ENCODE measurements at regions not wholly inside any gene's neighbourhood (a gene's known extent, or its start where the extent isn't known, plus 50 kb on each side); places are given as distances from the start of the nearest gene placed in this dataset.
"Not testable (repeated sequence)": the region's sequence is repeated elsewhere in the genome, so short reads cannot be mapped to it uniquely, and the experiment has no call there.

GRCh38 chr13:78060966-78061365 lies 142.3 kb upstream of the EDNRB start:
- Mint-ChIP-seq H3K4me1 (no peaks in the 10 kb centered on the region), H3K27me3 (ENCODE audit: low read depth) (no peaks in the 10 kb centered on the region), H3K9me3 (peaks cover 17% of the 10 kb centered on the region), H3K27ac (no peak overlapping the region), H3K36me3 (ENCODE audit: low read depth) (no peaks in the 10 kb centered on the region), H3K4me3 (no peak overlapping the region)
- TF ChIP-seq, protein P1, sequence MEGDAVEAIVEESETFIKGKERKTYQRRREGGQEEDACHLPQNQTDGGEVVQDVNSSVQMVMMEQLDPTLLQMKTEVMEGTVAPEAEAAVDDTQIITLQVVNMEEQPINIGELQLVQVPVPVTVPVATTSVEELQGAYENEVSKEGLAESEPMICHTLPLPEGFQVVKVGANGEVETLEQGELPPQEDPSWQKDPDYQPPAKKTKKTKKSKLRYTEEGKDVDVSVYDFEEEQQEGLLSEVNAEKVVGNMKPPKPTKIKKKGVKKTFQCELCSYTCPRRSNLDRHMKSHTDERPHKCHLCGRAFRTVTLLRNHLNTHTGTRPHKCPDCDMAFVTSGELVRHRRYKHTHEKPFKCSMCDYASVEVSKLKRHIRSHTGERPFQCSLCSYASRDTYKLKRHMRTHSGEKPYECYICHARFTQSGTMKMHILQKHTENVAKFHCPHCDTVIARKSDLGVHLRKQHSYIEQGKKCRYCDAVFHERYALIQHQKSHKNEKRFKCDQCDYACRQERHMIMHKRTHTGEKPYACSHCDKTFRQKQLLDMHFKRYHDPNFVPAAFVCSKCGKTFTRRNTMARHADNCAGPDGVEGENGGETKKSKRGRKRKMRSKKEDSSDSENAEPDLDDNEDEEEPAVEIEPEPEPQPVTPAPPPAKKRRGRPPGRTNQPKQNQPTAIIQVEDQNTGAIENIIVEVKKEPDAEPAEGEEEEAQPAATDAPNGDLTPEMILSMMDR (IDR thresholded peaks at IDR 0.05; ENCODE audit: unreplicated experiment in 3 of 3) = no peak

- H3K4me3 Mint-ChIP-seq; H3K27ac Mint-ChIP-seq; H3K27me3 Mint-ChIP-seq (ENCODE audit: low read depth); H3K36me3 Mint-ChIP-seq (ENCODE audit: low read depth); H3K4me1 Mint-ChIP-seq: not testable (repeated sequence)
- H3K9me3 Mint-ChIP-seq = peaks cover 18% of the 10 kb centered on the region
Measured at GRCh38 chr13:78056865-78057264, 138.2 kb upstream of the EDNRB start.

GRCh38 chr13:78054157-78054556 lies 135.5 kb upstream of the EDNRB start:
- peak overlapping the region in 1 of 3 experiments; percentile 22 for H3K27ac Mint-ChIP-seq
- H3K4me1 Mint-ChIP-seq = peaks cover 9% of the 10 kb centered on the region
- no peaks in the 10 kb centered on the region for H3K27me3 Mint-ChIP-seq (ENCODE audit: low read depth)
- H3K36me3 Mint-ChIP-seq (ENCODE audit: low read depth) = no peaks in the 10 kb centered on the region
- H3K4me3 Mint-ChIP-seq = no peak overlapping the region
- TF ChIP-seq, protein P1 (IDR thresholded peaks at IDR 0.05; ENCODE audit: unreplicated experiment in 3 of 3) = no peak
- peaks cover 15% of the 10 kb centered on the region for H3K9me3 Mint-ChIP-seq

DNA sequence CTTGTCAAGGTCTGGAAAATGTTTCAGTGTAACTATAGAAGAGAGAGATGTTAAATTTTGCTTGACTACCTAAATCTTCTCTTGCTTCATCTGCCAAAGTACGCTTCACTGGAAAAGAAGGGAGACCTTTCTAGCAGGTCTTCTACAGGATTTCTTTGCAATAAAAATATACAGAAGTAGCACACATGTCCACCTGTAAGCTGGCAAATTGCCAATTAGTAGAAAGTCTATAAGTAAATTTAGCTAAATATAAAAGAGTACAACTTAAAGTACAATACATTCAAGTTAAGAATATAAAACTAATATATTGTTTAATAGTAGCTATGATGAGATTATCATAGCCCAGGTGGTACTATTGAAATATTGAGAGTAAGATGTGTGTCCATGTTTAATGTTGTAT lies 128.5 kb upstream of the EDNRB start:
- no peaks in the 10 kb centered on the region for H3K36me3 Mint-ChIP-seq (ENCODE audit: low read depth)
- H3K4me1 Mint-ChIP-seq = no peaks in the 10 kb centered on the region
- TF ChIP-seq, protein P1 (IDR thresholded peaks at IDR 0.05; ENCODE audit: unreplicated experiment in 3 of 3) = no peak
- no peaks in the 10 kb centered on the region for H3K9me3 Mint-ChIP-seq
- no peak overlapping the region for H3K4me3 Mint-ChIP-seq
- H3K27ac Mint-ChIP-seq = no peak overlapping the region
- peaks cover 3% of the 10 kb centered on the region for H3K27me3 Mint-ChIP-seq (ENCODE audit: low read depth)

- peaks cover 3% of the 10 kb centered on the region for H3K27me3 Mint-ChIP-seq (ENCODE audit: low read depth)
- no peaks in the 10 kb centered on the region for H3K36me3 Mint-ChIP-seq (ENCODE audit: low read depth)
Measured at GRCh38 chr13:78046331-78046730, 127.7 kb upstream of the EDNRB start.

DNA sequence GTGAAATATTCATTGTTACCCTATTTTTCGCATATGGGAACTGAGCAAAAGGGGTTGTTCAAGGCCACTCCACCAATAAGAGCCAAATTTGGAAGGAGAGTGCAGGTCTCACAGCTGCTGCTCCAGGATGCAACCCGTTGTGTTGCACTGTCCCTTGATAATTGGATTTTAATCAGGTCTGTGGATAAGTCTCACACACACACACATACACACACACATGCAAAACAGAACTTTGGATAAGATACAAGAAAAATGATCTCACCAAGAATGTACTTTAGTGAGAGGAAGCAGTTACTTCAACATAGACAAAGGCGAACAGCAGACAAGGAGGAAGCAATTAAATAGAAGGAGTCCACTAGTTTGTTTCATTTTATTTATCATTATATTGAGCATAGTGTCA lies 127.3 kb upstream of the EDNRB start:
- peak overlapping the region in 1 of 3 experiments; percentile 19 for H3K27ac Mint-ChIP-seq

More at GRCh38 chr13:78046331-78046730, 127.7 kb upstream of the EDNRB start:
- no peaks in the 10 kb centered on the region for H3K4me1 Mint-ChIP-seq
- TF ChIP-seq, protein P1 (IDR thresholded peaks at IDR 0.05; ENCODE audit: unreplicated experiment in 3 of 3) = no peak
- H3K9me3 Mint-ChIP-seq = no peaks in the 10 kb centered on the region
- peak overlapping the region in 1 of 3 experiments; percentile 19 for H3K27ac Mint-ChIP-seq
- no peak overlapping the region for H3K4me3 Mint-ChIP-seq

GRCh38 chr13:78041366-78041765 lies 122.7 kb upstream of the EDNRB start:
- H3K4me1 Mint-ChIP-seq; H3K27ac Mint-ChIP-seq; H3K27me3 Mint-ChIP-seq (ENCODE audit: low read depth); H3K9me3 Mint-ChIP-seq; H3K36me3 Mint-ChIP-seq (ENCODE audit: low read depth); H3K4me3 Mint-ChIP-seq: not testable (repeated sequence)

More for the DNA sequence above, 127.3 kb upstream of the EDNRB start:
- peaks cover 3% of the 10 kb centered on the region for H3K27me3 Mint-ChIP-seq (ENCODE audit: low read depth)
- H3K36me3 Mint-ChIP-seq (ENCODE audit: low read depth) = no peaks in the 10 kb centered on the region
- no peaks in the 10 kb centered on the region for H3K9me3 Mint-ChIP-seq
- TF ChIP-seq, protein P1 (IDR thresholded peaks at IDR 0.05; ENCODE audit: unreplicated experiment in 3 of 3) = no peak
- H3K4me1 Mint-ChIP-seq = no peaks in the 10 kb centered on the region
- no peak overlapping the region for H3K4me3 Mint-ChIP-seq

All from nephron (organoid).